NCI-H69 (cell line): ENCODE measurements at regions not wholly inside any gene's neighbourhood (a gene's known extent, or its start where the extent isn't known, plus 50 kb on each side); places are given as distances from the start of the nearest gene placed in this dataset.
"Not testable (repeated sequence)": the region's sequence is repeated elsewhere in the genome, so short reads cannot be mapped to it uniquely, and the experiment has no call there.

Experiments
- DNase-seq: peaks from one replicate; lab custom pipeline; 2025; lab: John Stamatoyannopoulos, UW

GRCh38 chrX:53883196-53883595 is 161.1 kb downstream of the PHF8 start:
- DNase-seq, result no peak

GRCh38 chrX:53882331-53882730 is 161.9 kb downstream of the PHF8 start:
- no peak for DNase-seq

- DNase-seq, result not testable (repeated sequence)
Measured at GRCh38 chrX:53880786-53881185, 163.5 kb downstream of the PHF8 start.

- no peak for DNase-seq
Measured at GRCh38 chrX:53859890-53860289, 173.4 kb upstream of the HUWE1 start.

GRCh38 chrX:53831662-53832635 is 145.4 kb upstream of the HUWE1 start:
- DNase-seq, result peak; percentile 44

GRCh38 chrX:53824686-53825085 is 138.2 kb upstream of the HUWE1 start:
- no peak for DNase-seq

GRCh38 chrX:53818115-53818514 is 131.6 kb upstream of the HUWE1 start:
- DNase-seq, result not testable (repeated sequence)

GRCh38 chrX:53817548-53817947 is 131.0 kb upstream of the HUWE1 start:
- no peak for DNase-seq

GRCh38 chrX:53813670-53814440 is 127.3 kb upstream of the HUWE1 start:
- DNase-seq, result no peak

- no peak for DNase-seq
Measured at GRCh38 chrX:53798281-53798680, 111.8 kb upstream of the HUWE1 start.

GRCh38 chrX:53795576-53795975 is 109.1 kb upstream of the HUWE1 start:
- DNase-seq, result no peak

- DNase-seq, result no peak
Measured at GRCh38 chrX:53794181-53794580, 107.7 kb upstream of the HUWE1 start.

GRCh38 chrX:53768865-53769264 is 82.3 kb upstream of the HUWE1 start:
- no peak for DNase-seq

GRCh38 chrX:53768451-53768850 is 81.9 kb upstream of the HUWE1 start:
- no peak for DNase-seq

- DNase-seq, result no peak
Measured at GRCh38 chrX:53767544-53767943, 81.0 kb upstream of the HUWE1 start.

GRCh38 chrX:53757181-53757580 is 70.7 kb upstream of the HUWE1 start:
- not testable (repeated sequence) for DNase-seq

- no peak for DNase-seq
Measured at GRCh38 chrX:53746718-53747117, 60.2 kb upstream of the HUWE1 start.

GRCh38 chrX:53743244-53743643 is 56.7 kb upstream of the HUWE1 start:
- DNase-seq, result no peak

GRCh38 chrX:53738370-53738906 is 51.9 kb upstream of the HUWE1 start:
- no peak for DNase-seq
